BJ (cell line): ENCODE measurements at regions not wholly inside any gene's neighbourhood (a gene's known extent, or its start where the extent isn't known, plus 50 kb on each side); places are given as distances from the start of the nearest gene placed in this dataset.

Experiments used
- CTCF ChIA-PET: fragments of 350-600 bp; formaldehyde crosslinking; extraction: SDS; loops from one replicate; lab custom pipeline; 2021; ENCODE audit warnings: antibody characterized with exemption, inconsistent platforms; lab: Yijun Ruan, JAX
- POLR2A ChIA-PET: fragments of 300-600 bp; sonication (Branson Sonifier 250); formaldehyde crosslinking; extraction: SDS; loops from one replicate; lab custom pipeline; 2021; ENCODE audit warnings: antibody characterized with exemption; lab: Charles Lee
- DNase-seq: peaks from one replicate; pipeline ENCODE4 v3.0.0-alpha.2; 2011; ENCODE audit warnings: low read depth
- H3K27me3 ChIP-seq: 2 replicates; pipeline ENCODE4 v1.6.0; 2011; ENCODE audit warnings: low read length; ENCODE audit not compliant: control insufficient read depth, insufficient read depth
- H3K36me3 ChIP-seq: 2 replicates; pipeline ENCODE4 v1.5.1; 2011; ENCODE audit warnings: low read length; ENCODE audit not compliant: control insufficient read depth, insufficient read depth
- H3K4me3 ChIP-seq: 2 replicates; pipeline ENCODE4 v1.5.1; 2011; ENCODE audit warnings: low read depth, mild to moderate bottlenecking, control low read depth, low read length
- CTCF ChIP-seq: IDR thresholded peaks from 2 replicates; pipeline ENCODE4 v1.5.1; 2011; ENCODE audit warnings: low read depth, mild to moderate bottlenecking, control low read depth, inconsistent platforms, low read length, moderate library complexity; ENCODE audit not compliant: insufficient read depth

- no peak for DNase-seq
- POLR2A ChIA-PET: no interaction called here
- no peaks in the 10 kb centered on the region for H3K36me3 ChIP-seq
These were observed 590.2 kb upstream of the LRRC4C start for GRCh38 chr11:42049650-42050049.

DNA sequence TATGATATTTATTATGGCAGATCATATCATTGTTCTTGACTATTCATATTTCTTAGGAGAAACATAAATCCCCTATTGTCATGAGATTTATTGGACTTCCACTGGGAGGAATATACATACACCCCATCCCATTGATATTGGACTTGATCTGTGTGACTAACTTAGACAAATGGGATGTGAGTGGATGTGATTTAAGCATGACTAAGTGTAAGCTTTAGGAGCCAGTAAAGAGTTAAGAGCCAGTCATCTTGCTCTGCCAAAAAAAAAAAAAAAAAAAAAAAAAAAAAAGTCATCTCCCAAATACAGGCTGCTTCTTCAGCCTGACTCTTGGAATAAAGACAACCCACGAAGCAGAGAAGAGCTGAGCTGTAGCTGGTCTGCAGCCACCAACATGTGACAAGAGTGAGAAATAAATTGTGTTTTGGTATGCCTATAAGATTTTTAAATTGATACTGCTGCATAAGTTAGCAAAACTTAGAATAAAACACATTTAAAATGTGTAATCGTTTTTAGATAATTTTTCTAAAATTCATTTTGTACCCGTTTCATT, 595.0 kb upstream of the LRRC4C start:
- Histone ChIP-seq H3K4me3 (no peak overlapping the region), H3K27me3 (no peaks in the 10 kb centered on the region), H3K36me3 (no peaks in the 10 kb centered on the region)
- ChIA-PET CTCF (no interaction called here), POLR2A (interaction anchor here (0.6 kb wide), 1 partner anchor 268 kb away, joined by 7 read pairs; no protein-coding TSS in a partner anchor)
- no peak for DNase-seq
- TF ChIP-seq CTCF: no peak

More at GRCh38 chr11:42049650-42050049, 590.2 kb upstream of the LRRC4C start:
- CTCF ChIA-PET: interaction anchor here (0.5 kb wide), 1 partner anchor 22 kb away, joined by 3 read pairs; no protein-coding TSS in a partner anchor
- Histone ChIP-seq H3K27me3 (no peaks in the 10 kb centered on the region), H3K4me3 (no peak overlapping the region)
- TF ChIP-seq CTCF: no peak

DNA sequence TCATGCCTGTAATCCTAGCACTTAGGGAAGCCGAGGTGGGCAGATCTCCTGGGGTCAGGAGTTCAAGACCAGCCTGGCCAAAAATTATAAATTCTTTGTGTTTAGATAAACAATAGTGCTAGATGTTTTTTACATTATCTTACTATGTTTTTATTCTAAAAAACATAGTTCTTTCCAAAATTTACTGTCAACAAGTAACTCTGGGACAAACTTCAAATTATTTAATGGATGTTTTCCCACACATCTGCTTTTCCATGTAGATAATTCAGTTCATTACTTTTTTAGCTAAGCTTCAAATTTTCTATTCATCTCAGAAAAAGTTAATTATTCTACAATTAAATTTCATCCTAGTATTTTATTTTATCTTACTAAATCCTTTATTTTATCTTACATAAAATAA, 596.2 kb upstream of the LRRC4C start:
- Histone ChIP-seq H3K36me3 (no peaks in the 10 kb centered on the region), H3K27me3 (no peaks in the 10 kb centered on the region), H3K4me3 (no peak overlapping the region)
- TF ChIP-seq CTCF: no peak
- ChIA-PET CTCF (no interaction called here), POLR2A (no interaction called here)
- DNase-seq: no peak

DNA sequence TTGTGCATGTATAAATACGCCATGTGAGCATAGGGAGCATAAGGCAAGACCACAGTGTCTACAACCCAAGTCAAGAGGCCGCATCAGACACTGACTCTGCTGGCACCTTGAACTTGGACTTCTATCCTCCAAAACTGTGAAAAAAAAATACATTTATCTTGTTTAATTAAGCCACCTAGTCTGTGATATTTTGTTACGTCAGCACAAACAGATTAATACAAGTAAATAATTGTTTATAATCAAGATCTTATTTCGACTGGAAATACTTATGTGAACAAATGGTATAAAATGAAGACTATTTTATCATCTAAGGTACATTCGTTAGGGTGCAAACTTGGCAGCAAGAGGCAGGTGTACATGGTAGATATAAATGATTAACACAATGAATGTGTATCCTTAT, 599.3 kb upstream of the LRRC4C start:
- Histone ChIP-seq H3K4me3 (no peak overlapping the region), H3K36me3 (no peaks in the 10 kb centered on the region), H3K27me3 (no peaks in the 10 kb centered on the region)
- ChIA-PET POLR2A (no interaction called here), CTCF (no interaction called here)
- DNase-seq: no peak
- no peak for TF ChIP-seq CTCF

- Histone ChIP-seq H3K4me3 (no peak overlapping the region), H3K27me3 (no peaks in the 10 kb centered on the region), H3K36me3 (no peaks in the 10 kb centered on the region)
- TF ChIP-seq CTCF: no peak
- CTCF ChIA-PET: no interaction called here
- POLR2A ChIA-PET: no interaction called here
- DNase-seq: no peak
These were observed 605.7 kb upstream of the LRRC4C start for GRCh38 chr11:42065199-42065598.
